DOHH2 (cell line): ENCODE measurements at regions not wholly inside any gene's neighbourhood (a gene's known extent, or its start where the extent isn't known, plus 50 kb on each side); places are given as distances from the start of the nearest gene placed in this dataset.

Source experiments
- EZH2phosphoT487 ChIP-seq: fragments of 200-600 bp; sonication (generic); IDR thresholded peaks from 2 replicates; pipeline ENCODE4 v1.6.1; 2017; ENCODE audit warnings: borderline replicate concordance, mild to moderate bottlenecking, antibody characterized with exemption, low read length, moderate library complexity, mixed read lengths
- TF ChIP-seq, protein P1 (sequence below): fragments of 200-600 bp; sonication (generic); IDR thresholded peaks from one replicate; pipeline ENCODE4 v1.5.1; 2014; ENCODE audit warnings: antibody characterized with exemption, mild to moderate bottlenecking, low read depth, low read length; ENCODE audit not compliant: poor library complexity, severe bottlenecking

DNA sequence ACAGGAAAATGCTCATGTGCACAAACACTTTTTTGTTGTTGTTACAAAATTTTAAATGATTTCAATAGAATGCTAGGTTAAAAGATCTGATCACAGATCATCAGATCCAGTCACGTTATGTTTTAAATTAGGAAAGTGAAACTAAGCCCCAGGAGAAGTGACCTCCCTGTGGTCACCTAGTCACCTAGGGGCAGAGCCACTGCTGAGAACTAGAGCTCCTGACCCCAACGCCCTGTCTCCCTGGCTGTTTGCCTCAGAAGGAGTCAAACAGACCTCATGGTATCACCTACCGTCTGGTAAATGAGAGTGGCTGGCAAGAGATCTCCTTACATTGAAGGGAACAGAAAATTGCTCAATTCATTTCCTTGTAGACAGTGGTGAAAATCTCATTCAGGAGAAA is 447.3 kb downstream of the ADRA2A start:
- TF ChIP-seq, protein P1, sequence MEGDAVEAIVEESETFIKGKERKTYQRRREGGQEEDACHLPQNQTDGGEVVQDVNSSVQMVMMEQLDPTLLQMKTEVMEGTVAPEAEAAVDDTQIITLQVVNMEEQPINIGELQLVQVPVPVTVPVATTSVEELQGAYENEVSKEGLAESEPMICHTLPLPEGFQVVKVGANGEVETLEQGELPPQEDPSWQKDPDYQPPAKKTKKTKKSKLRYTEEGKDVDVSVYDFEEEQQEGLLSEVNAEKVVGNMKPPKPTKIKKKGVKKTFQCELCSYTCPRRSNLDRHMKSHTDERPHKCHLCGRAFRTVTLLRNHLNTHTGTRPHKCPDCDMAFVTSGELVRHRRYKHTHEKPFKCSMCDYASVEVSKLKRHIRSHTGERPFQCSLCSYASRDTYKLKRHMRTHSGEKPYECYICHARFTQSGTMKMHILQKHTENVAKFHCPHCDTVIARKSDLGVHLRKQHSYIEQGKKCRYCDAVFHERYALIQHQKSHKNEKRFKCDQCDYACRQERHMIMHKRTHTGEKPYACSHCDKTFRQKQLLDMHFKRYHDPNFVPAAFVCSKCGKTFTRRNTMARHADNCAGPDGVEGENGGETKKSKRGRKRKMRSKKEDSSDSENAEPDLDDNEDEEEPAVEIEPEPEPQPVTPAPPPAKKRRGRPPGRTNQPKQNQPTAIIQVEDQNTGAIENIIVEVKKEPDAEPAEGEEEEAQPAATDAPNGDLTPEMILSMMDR = no peak
- TF ChIP-seq EZH2phosphoT487 = no peak
